NCI-H524 treated with DMSO at 0.1 percent for 48 hours (cell line): ENCODE measurements at regions not wholly inside any gene's neighbourhood (a gene's known extent, or its start where the extent isn't known, plus 50 kb on each side); places are given as distances from the start of the nearest gene placed in this dataset.
A peak's percentile ranks its signal among the peaks of the same experiment; 100 is the strongest.

ENCODE experiments used
- DNase-seq: peaks from one replicate; lab custom pipeline; 2025; lab: John Stamatoyannopoulos, UW

DNA sequence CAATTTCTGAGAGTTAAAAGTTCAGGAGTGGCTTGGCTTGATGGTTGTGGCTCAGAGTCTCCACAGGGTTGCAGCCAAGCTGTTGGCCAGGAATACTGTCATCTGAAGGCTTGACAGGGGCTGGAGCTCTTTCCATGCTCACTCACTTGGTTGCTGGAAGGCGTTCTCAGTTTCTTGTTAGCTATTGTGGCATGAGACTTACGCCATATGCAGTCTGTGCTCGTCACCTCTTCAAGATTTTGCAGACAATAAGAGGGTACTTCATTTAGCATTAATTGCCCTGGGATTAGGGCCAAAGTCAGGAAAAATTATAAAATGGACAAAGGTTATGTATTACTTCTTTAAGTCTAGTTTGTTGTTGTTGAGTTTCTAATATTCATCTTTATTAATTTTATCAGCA lies 380.6 kb upstream of the MAP3K7 start:
- no peak for DNase-seq

DNA sequence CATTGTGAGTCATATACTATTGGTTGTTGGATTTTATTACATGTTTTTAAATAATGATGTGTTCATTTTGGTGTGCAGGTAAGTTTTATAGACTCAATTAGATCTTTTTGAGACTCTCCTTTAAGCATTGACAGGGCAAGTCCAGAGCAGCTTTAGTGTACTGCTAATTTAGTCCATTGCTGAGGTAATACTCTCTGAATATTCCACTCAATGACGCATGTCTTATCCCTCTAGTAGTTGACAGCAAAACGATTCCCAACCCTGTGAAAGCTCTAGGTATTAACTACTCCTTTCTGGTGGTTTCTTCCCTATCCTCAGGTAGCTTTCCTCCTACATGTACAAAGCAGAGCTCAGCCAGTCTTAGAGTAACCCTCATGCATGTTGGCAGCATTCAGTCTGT lies 373.5 kb upstream of the MAP3K7 start:
- no peak for DNase-seq

DNA sequence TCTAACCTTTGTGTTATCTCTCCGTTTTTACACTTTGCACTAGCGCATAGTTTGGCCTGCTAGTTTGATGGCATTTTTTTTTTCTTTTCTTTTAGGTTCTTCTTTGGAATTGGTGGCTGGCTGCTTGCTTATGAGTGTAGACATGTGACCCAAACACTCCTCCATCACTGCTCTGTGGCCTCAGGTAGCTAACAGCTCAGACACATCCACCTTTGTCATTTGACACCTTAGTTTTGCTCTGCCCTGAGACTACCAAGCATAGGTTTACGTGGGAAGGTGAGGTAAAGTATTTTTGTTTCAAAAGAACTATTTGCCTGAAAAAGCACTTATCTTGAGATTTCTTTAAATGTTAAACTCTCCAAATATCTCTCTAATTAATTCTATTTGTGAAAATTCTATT lies 368.4 kb upstream of the MAP3K7 start:
- DNase-seq, result no peak

DNA sequence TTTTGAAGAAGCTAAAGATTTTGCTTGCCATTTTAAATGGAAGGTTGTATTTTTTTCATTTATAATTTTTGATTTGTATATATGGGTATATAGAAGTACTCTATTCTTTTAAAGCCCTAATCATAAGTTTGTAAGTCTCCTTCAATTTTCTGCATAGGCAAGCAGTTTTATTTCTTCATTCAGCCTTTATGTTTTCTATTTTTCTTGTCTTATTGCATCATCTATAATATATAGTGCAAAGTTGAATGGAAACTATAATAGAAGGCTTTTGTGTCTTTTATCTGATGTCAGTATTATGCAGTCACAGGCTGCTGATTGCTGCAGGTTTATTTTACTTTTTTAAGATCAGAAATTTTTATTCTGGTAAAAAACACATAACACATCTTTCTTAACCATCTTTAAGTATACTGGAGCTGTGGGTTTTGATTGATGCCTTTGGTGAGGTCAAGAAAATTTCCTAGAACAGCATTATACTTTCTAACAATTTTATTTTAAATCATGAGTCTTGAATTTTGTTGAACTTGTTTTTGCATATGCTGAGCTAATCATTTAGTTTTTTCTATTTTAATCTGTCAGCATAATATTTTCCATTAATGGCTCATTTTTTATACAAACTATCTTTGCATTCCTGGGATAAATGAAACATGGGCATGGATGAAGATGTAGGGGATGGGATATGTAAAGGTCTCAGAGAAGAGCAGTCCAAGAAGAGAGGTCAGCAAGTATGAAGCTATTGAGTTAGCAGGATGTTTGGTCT lies 366.7 kb upstream of the MAP3K7 start:
- DNase-seq, result no peak

DNA sequence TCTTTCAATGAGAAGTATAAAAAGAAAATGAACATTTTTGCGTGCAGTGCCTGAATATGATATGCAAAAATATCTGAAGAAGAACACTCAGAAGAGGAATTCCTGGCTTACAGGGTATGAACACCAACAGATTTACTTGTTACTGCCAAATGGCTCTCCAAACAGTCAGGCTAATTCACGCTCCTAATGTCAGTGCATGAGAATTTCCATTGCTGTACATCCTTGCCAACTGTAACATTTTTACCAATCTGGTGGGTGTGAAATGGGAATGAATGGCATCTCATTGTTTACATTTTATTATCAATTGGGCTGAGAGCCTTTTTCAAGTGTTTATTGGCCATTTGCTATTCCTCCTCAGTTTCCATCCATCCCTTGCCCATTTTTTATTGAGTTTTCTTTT lies 365.3 kb upstream of the MAP3K7 start:
- DNase-seq, result no peak

DNA sequence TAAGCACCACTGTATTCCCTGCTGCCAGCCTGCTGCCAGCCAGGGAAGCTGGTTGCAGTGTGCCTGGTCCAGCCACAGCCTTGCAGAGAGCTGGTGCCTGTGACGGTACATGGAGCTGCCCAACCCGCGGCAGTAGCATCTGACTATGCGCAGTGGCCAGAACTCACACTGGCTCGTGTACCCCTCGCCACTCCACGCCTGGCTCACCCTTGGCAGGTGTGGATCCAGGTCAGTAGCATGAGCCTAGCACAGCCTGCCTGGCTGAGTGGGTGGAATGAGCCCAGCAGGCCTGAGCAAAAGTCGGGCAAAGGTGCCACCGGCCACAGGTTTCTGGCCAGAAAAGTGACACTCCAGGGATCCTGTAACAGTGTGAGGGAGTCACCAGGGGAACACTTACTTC lies 361.7 kb upstream of the MAP3K7 start:
- DNase-seq, result no peak

DNA sequence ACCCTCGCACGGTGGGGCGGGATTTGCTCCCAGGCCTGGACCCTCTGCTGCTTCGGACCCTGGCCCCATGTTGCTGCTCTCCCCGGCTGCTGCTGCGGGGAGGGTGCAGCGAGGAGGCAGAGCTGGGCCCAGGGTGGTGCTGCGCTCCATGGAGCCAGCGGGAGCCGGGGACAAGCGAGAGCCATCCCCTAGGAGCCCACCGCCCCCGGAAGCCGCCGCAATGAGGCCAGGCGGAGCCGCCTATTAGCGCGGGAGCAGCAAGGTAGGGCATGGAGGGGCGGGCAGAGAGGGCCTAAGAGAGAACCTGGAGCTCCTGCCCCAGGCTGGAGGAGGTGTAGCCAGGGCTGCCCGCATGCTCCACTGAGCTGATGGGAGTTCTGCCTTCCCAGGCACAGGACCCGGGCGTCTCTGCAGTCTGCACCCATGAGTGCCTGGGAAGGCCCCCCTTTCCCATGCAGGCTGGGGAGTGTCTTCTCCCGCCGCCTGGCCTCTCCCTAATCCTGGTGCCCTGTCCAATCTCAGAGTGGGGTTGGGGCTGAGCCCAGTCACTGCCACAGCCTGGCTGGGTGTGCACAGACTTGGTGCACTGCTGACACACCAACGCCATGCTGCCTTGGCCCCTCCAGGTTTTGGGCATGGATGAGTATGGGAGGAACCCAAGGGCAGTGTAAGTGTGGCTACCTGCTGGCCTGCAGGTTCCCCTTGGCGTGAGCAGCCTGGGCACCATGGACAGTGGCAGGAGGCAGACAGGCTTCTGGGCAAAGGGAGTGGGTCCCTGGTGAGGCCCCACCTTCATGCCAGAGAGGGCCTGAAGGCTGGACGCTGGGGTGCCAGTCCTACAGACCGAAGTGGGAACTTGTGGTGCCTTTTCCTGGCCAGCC lies 360.6 kb upstream of the MAP3K7 start:
- no peak for DNase-seq

DNA sequence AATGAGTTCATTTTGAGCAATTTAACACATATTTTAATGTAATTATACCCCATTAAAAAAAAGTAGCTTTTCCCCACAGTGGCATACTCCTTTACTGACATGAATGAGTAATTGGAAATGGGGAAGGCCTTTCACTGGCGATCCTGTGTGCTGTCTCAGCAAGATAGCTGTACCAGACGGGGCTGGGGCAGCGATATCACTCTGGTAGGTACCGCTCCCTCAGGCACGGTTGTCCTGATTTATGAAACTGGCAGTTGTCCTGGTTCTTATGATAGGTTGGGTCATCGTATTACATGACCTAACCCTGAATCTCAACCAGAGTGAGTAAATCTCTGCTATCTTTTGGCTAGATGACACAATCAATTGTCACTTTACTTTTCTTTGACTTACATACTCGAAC lies 355.0 kb upstream of the MAP3K7 start:
- DNase-seq, result no peak

DNA sequence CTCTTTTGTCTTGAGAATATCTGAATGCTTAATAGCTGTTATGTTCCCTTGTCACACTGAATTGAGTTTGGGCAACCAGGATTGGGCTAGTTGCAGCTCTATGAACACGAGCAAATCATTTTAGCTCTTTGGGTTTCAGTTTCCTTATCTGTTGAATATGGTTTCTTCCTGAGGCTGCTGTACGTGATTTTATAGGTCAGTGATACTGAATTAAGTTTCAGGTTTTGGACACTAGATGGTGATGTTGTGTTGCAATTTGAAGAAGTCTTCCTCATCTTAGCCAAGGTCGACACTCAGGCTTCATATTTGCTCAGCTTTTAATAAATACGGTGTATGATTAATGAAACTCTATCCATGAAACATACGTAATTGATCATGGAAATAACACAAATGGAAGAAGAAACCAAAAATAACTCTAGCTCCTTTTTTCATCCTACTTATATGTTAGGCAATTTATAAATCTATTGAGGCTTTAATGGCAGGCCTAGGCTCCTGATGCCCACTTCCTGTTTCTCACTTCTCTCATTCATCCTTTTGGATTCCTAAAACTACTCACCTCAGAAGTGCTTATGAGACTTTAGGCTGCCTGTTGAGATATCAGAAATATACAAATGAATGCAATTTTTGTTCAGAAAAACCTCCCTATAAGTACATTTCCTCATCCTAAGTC lies 354.1 kb upstream of the MAP3K7 start:
- DNase-seq, result peak; percentile 42

DNA sequence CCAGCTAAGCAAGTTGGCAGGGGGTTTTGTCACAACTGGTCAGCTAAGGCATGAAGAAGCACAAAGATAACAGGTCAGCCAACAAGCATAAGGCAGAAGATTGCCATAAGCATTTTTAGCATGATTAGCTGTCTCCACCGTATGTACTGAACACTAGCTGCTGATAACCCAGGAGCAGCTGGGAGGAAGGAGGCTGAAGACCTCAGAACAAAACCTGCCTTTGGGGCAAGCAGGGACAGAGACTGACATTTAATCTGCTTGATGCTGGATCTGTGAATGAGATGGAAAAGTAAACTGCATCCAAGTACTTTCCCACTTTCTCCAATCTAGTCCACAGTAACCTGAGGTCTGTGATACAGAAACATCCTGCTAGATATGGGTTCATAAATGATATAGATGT lies 353.0 kb upstream of the MAP3K7 start:
- no peak for DNase-seq

DNA sequence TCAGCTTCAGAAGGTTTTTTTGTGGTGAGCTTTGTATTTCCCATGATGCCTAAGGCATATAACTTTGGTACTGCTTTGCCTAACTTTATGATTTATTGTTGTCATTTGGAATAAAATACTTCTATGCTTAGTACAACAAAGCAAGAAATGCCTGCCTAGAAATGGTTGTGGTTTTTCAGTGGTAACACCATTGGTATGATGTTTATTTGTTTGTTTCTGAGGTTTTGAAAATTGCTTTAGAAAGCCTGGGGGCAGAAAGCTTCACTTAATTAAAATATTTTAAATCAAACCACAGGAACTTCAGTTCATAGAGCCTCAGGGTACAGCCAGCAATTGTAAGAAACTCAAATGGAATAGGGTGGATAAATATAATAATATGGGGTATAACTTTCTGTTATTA lies 351.2 kb upstream of the MAP3K7 start:
- DNase-seq, result no peak

DNA sequence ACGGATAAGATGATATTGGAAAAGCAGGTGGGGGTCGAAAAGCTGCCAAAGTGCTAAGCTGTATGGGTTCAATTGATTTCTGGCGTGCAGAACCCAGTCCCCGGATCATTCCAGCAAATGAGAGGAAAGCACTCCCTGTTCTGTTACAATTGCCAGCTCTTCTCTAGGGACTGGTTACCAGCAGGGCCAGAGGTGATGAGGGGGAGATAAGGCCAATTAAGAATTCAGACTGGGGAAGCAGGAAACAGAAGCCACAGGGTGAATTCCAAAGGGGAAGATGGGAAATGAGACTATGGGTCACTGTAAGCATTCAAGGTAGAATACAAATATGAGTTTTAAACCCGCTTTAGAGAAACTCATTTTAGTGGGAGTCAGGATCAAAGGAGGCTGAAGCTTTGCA lies 349.4 kb upstream of the MAP3K7 start:
- DNase-seq, result no peak

DNA sequence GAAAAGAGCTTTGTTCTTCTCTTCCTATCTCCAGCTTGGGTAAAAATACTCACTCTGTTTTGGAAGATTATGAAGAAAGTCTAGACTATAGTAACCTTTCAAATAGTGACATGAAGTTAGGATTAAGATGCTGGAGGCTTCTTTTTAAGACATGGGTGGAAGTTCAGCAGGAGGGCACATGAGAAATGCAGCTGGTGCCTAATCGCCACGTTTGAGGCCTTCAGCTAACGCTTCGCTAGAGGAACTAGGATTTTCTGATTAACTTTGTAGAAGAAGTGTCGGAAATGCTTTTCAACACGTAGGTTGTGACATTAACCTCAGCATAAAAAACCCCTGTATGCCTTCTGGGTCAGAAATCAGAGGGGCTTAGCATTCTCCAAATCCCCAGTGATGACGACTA lies 348.1 kb upstream of the MAP3K7 start:
- no peak for DNase-seq

DNA sequence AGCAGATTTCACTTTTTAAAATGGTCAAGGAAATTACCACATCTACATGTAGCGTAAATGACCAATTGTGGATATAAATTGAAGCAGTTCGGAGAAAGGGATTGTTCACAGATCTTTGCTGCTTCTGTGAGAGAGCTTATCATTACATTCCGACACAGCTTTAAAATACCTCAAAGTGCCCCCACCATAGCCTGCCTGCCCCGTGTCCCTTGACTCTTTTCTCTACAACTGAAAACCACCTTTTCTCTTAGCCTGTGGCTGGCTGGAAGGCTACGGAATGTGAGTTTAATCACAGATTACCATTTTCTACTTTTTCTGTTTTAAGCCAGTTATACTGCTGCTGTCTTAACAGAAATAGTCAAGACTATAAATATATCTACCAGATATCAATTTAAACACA lies 347.2 kb upstream of the MAP3K7 start:
- no peak for DNase-seq

DNA sequence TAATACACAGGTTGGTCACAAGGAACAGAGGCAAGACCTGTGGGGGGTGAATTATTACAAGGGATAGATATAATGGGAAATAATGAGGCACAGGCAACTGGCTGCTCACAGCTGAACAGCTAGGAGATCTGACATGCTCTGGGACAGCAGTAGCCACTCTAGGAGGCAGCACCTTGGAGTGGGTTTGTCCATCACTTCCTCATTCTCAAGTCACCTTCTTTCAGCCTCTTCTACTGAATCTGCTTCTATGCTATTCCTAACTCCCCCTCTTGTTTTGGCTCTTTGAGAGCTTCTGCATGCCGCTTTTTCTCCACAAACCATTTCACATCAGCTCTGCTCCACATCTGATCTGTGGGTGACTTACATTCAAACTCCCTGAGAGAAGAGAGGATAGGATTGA lies 345.5 kb upstream of the MAP3K7 start:
- no peak for DNase-seq

DNA sequence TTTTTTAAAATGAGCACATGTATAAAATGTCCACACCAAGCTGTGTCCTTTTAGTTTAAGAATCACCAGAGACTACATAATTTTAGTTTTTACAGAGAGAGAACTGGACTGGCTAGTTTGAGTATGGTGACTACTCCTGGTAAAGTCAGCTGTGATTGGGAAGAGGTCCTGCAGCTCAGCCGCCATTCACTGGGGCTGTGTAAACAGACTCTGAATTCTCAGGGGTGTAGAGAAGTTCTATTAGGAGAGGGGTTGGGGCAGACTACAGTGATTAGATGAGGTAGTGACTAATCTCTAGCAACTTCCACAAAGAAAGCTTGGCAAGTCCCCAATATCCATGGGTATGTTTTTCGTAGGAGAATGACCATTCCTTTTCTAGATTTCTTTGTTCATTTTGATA lies 341.2 kb upstream of the MAP3K7 start:
- no peak for DNase-seq

DNA sequence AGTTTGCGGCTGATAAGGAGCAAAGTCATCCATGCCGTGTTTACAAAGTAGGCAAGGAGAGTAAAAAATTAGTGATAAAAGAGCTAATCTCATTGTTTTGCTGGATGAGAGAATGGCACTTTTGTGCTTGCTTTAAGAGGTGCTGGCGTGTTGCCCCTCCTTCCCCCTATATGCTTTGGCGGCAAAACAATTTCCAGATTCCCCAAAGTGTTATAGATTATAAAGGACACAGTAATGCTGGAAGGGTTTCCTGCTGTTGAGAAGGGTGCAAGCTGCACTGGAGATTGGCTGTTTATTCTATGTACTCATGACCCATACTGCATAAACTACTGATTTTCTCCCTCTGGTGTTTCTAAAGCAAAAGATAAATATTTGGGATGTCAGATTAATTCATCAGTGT lies 338.9 kb upstream of the MAP3K7 start:
- no peak for DNase-seq

DNA sequence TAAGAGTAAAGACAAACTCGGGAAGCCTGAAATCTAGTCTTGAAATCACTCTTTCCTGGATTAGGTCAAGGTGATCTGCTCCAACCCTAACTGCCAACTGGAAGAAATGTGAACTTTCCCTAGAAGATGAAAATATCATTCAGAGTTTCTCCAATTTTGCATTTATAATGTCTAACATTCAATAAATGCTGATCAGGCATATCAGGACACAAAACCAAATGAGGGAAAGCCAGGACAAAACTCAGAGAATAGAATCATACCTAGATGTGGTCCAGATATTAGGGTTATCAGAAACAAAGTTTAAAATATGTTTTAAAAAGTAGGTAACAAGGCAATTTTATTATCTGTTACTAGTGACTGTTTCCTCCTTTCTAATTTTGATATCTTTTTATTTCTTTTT lies 335.5 kb upstream of the MAP3K7 start:
- no peak for DNase-seq

DNA sequence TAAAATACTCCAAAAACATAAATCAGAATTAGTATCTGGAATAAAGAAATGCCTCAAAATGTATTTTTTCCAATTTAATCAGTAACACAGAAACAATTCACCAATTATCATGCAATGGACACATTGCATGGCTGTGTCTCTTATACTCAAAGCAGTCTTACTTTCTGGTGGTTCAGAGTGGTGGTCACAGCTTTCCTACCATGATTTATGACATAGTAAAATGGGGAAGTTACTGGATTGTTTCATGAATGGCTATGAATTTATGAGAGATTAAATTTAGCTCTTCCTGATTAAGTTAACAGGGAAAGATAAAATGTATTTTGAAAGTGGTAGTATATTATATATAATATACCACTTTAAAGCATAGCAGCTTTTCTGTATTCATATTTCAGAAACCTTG lies 331.5 kb upstream of the MAP3K7 start:
- no peak for DNase-seq

DNA sequence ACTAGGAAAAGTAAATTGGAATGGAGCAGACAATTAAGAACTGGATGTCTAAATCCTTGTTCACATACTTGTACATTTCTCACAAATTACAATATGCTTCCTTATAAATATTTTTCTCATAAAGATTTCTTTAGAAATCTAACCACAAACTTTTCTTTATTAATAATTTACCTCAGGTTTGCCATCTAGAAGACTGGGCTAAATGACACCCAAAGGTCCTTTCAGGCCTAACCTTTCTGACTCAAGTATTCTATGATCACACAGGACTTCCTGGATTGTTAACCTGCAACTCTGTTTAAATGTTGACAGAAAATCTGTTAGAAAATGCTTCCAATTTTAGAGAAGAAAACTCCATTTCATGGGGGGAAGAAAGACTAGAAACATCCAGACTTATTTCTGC lies 330.5 kb upstream of the MAP3K7 start:
- DNase-seq, result no peak

DNA sequence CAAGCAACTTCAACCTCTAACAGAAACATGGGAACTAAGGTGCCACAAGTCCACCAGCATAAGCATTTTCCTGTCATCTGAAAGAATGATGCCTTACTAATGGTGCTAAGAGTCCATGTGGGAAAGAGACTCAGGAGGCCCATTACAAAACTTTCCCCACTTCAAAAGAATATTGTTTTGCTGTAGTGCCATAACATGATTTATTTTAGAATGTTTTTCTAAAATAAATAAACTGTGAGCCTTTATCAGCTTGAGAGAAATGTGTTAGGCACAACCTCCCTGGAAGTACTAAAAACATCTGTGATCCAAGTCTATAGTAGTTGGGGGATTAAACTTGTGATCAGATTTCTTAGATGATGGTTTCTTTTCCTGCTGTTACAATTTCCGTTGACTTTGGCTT lies 330.1 kb upstream of the MAP3K7 start:
- DNase-seq, result no peak

DNA sequence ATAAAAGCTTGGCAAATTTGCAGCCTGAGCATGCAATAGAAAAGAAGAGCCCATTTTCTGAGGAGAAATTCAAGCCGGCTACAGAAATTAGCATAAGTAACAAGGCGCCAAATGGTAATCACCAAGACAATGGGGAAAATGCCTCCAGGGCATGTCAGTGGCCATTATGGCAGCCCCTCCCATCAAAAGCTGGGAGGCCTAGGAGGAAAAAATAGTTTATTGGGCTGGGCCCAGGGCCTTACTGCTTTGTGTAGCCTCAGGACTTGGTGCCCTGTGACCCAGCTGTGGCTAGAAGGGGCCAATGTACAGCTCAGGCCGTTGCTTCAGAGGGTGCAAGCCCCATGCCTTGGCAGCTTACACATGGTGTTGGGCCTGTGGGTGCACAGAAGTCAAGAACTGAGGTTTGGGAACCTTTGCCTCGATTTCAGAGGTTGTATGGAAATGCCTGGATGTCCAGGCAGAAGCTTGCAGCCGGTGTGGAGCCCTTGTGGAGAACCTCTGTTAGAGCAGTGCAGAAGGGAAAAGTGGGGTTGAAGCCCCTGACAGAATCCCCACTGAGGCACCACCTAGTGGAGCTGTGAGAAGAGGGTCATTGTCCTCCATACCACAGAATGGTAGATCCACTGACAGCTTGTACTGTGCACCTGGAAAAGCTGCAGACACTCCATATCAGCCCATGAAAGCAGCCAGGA lies 328.5 kb upstream of the MAP3K7 start:
- no peak for DNase-seq
